Endothelial cell of umbilical vein (primary cell): ENCODE measurements at regions not wholly inside any gene's neighbourhood (a gene's known extent, or its start where the extent isn't known, plus 50 kb on each side); places are given as distances from the start of the nearest gene placed in this dataset.

Experiments
- CTCF ChIP-seq, 2 donors: IDR thresholded peaks; 1 replicate in 1 of 2; 2 replicates in 1 of 2; pipeline ENCODE4 v1.5.1; 2011; ENCODE audit warnings: low read length in 2 of 2, mild to moderate bottlenecking in 2 of 2, moderate library complexity in 2 of 2, control low read depth in 1 of 2, inconsistent platforms in 1 of 2, low read depth in 1 of 2; ENCODE audit not compliant: insufficient read depth in 1 of 2; ENCODE audit errors: extremely low read depth in 1 of 2
- EZH2 ChIP-seq: IDR thresholded peaks from 2 replicates; pipeline ENCODE4 v1.6.1; 2012; ENCODE audit warnings: borderline replicate concordance, low read depth, mild to moderate bottlenecking, moderate library complexity, low read length, inconsistent platforms; ENCODE audit not compliant: severe bottlenecking
- MAX ChIP-seq: IDR thresholded peaks from 2 replicates; pipeline ENCODE4 v1.6.1; 2011; ENCODE audit not compliant: insufficient read depth, insufficient read length
- MYC ChIP-seq: IDR thresholded peaks from one replicate; pipeline ENCODE4 v1.6.1; 2011; ENCODE audit warnings: mild to moderate bottlenecking, low read depth, low read length
- POLR2A ChIP-seq: IDR thresholded peaks from 2 replicates; pipeline ENCODE4 v1.6.1; 2012; ENCODE audit warnings: low read depth, mild to moderate bottlenecking, control low read depth, low read length
- POLR2AphosphoS5 ChIP-seq: IDR thresholded peaks from 2 replicates; pipeline ENCODE4 v1.6.1; 2012; ENCODE audit warnings: low read depth, mild to moderate bottlenecking, control low read depth, low read length, moderate library complexity; ENCODE audit not compliant: insufficient read depth

DNA sequence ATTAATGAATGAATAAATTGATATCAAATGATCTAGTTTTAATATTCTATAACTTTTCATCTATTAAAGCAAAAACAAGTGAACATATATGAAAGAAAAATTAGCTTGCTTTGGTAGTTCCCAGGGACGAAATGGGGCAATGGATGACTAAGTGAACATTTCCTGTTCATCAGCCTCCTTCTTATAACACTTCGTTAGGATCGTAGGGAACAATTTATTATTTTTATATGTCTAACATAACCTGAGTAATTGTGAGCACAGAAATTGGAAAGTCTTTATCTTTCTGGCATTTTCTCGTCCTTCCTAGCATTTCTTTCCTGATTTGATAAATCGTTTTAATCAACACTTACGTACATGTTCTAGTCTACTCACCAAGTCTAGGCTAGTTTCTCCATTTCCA lies 59.1 kb upstream of the PPP1R3C start:
- TF ChIP-seq CTCF (IDR thresholded peaks at IDR 0.05; ENCODE audit: extremely low read depth in 1 of 2, insufficient read depth in 1 of 2, low read depth in 1 of 2, low read length in 2 of 2) = no peak
- no peak for TF ChIP-seq EZH2
- no peak for TF ChIP-seq POLR2A
- TF ChIP-seq POLR2AphosphoS5 = no peak
- no peak for TF ChIP-seq MAX
- no peak for TF ChIP-seq MYC
